ENCODE measurements at regions not wholly inside any gene's neighbourhood (a gene's known extent, or its start where the extent isn't known, plus 50 kb on each side); places are given as distances from the start of the nearest gene placed in this dataset.

- POLR2A ChIA-PET = no interaction called here
- H3K4me3 ChIP-seq (ENCODE audit: low read depth in 2 of 2, low read length in 1 of 2) = no peak overlapping the region
- H3K27me3 ChIP-seq (ENCODE audit: insufficient read depth) = no peaks in the 10 kb centered on the region
- DNase-seq = no peak
- no peak overlapping the region for H2AFZ ChIP-seq (ENCODE audit: low read depth)
- no peaks in the 10 kb centered on the region for H4K20me1 ChIP-seq (ENCODE audit: insufficient read depth)
- no peaks in the 10 kb centered on the region for H3K36me3 ChIP-seq (replicated peaks in 1 of 2; ENCODE audit: control insufficient read depth in 1 of 2, insufficient read depth in 2 of 2, low read length in 1 of 2)
- H3K9ac ChIP-seq = no peak overlapping the region
- no peaks in the 10 kb centered on the region for H3K9me3 ChIP-seq
- H3K79me2 ChIP-seq (ENCODE audit: insufficient read depth) = no peaks in the 10 kb centered on the region
- CTCF ChIA-PET = no interaction called here
- TF ChIP-seq TEAD4 (IDR thresholded peaks at IDR 0.05; ENCODE audit: borderline replicate concordance, insufficient read depth) = no peak
- no peak for TF ChIP-seq FOSL2 (IDR thresholded peaks at IDR 0.05; ENCODE audit: borderline replicate concordance, low read depth)
- TF ChIP-seq SMC3 (IDR thresholded peaks at IDR 0.05; ENCODE audit: low read depth, low read length) = no peak
- no peak for TF ChIP-seq SIN3A (IDR thresholded peaks at IDR 0.05; ENCODE audit: borderline replicate concordance, low read depth, low read length)
- no peak for TF ChIP-seq REST (IDR thresholded peaks at IDR 0.05; ENCODE audit: low read depth, low read length)
- no peak for TF ChIP-seq GATA2 (CRISPR knock-in tag; IDR thresholded peaks at IDR 0.05)
- no peak for TF ChIP-seq EZH2phosphoT487 (IDR thresholded peaks at IDR 0.05; ENCODE audit: borderline replicate concordance, low read depth)
- TF ChIP-seq USF1 (IDR thresholded peaks at IDR 0.05; ENCODE audit: borderline replicate concordance, low read depth) = no peak
- no peak for TF ChIP-seq USF2 (IDR thresholded peaks at IDR 0.05; ENCODE audit: borderline replicate concordance, low read depth, low read length)
- no peak for TF ChIP-seq YY1 (IDR thresholded peaks at IDR 0.05; ENCODE audit: low read depth)
- no peak for TF ChIP-seq ELF1 (IDR thresholded peaks at IDR 0.05)
- TF ChIP-seq FOXM1 (IDR thresholded peaks at IDR 0.05; ENCODE audit: low read depth) = no peak
- no peak for TF ChIP-seq EP300 (IDR thresholded peaks at IDR 0.05; ENCODE audit: borderline replicate concordance in 1 of 2, low read depth in 1 of 2, low read length in 1 of 2)
- H3K9me2 ChIP-seq = no peaks in the 10 kb centered on the region; the same call in 1 of the 2 replicates
- no CpG with 5 or more reads among the region's 1 CpG for WGBS (ENCODE audit: low lambda C conversion rate)
- no peaks in the 10 kb centered on the region for H3K4me1 ChIP-seq (ENCODE audit: control insufficient read depth in 1 of 2, insufficient read depth in 2 of 2, low read depth in 1 of 2, low read length in 1 of 2)
- H3K4me2 ChIP-seq = no peak overlapping the region
- no peaks in the 10 kb centered on the region for H3F3A ChIP-seq (replicated peaks; ENCODE audit: insufficient read depth)
- no peak overlapping the region for H3K27ac ChIP-seq (ENCODE audit: low read depth in 2 of 2, low read length in 1 of 2)
Observed at GRCh38 chr11:97409141-97409540, 1019.3 kb downstream of the JRKL start.

Data from SK-N-SH (cell line).